Epithelial cell of proximal tubule (primary cell): ENCODE measurements at regions not wholly inside any gene's neighbourhood (a gene's known extent, or its start where the extent isn't known, plus 50 kb on each side); places are given as distances from the start of the nearest gene placed in this dataset.

Experiments used
- DNase-seq: peaks from one replicate; pipeline ENCODE4 v3.0.0-alpha.2; 2011; ENCODE audit warnings: low read depth
- H3K4me3 ChIP-seq: 2 replicates; pipeline ENCODE4 v1.5.1; 2011; ENCODE audit warnings: low read depth, mild to moderate bottlenecking, low read length
- CTCF ChIP-seq: conservative IDR thresholded peaks from 2 replicates; pipeline ENCODE4 v1.5.1; 2012; ENCODE audit warnings: low read depth, mild to moderate bottlenecking, low read length

GRCh38 chr19:27754700-27755099 is 1458.3 kb downstream of the UQCRFS1 start:
- H3K4me3 ChIP-seq = no peak overlapping the region
- TF ChIP-seq CTCF = no peak
- DNase-seq = no peak

GRCh38 chr19:27753622-27754021 is 1459.3 kb downstream of the UQCRFS1 start:
- no peak for DNase-seq
- H3K4me3 ChIP-seq = no peak overlapping the region
- no peak for TF ChIP-seq CTCF

GRCh38 chr19:27752530-27753184 is 1460.3 kb downstream of the UQCRFS1 start:
- TF ChIP-seq CTCF = no peak
- DNase-seq = no peak
- no peak overlapping the region for H3K4me3 ChIP-seq

GRCh38 chr19:27751044-27751391 is 1461.9 kb downstream of the UQCRFS1 start:
- TF ChIP-seq CTCF = no peak
- H3K4me3 ChIP-seq = no peak overlapping the region

GRCh38 chr19:27750391-27751043 is 1462.4 kb downstream of the UQCRFS1 start:
- TF ChIP-seq CTCF = no peak
- DNase-seq = no peak
- H3K4me3 ChIP-seq = no peak overlapping the region

More at GRCh38 chr19:27751044-27751391, 1461.9 kb downstream of the UQCRFS1 start:
- no peak for DNase-seq

GRCh38 chr19:27748551-27749152 is 1464.3 kb downstream of the UQCRFS1 start:
- no peak overlapping the region for H3K4me3 ChIP-seq
- no peak for DNase-seq
- no peak for TF ChIP-seq CTCF
